PC-3 (cell line): ENCODE measurements at regions not wholly inside any gene's neighbourhood (a gene's known extent, or its start where the extent isn't known, plus 50 kb on each side); places are given as distances from the start of the nearest gene placed in this dataset.

Experiments used
- CTCF ChIP-seq: fragments of 300-600 bp; sonication (generic); conservative IDR thresholded peaks from 2 replicates; pipeline ENCODE4 v1.5.1; 2017; ENCODE audit warnings: antibody characterized with exemption, low read depth, mild to moderate bottlenecking, low read length
- EZH2phosphoT487 ChIP-seq: fragments of 300-600 bp; sonication (generic); IDR thresholded peaks from 2 replicates; pipeline ENCODE4 v1.6.1; 2018; ENCODE audit warnings: mild to moderate bottlenecking, antibody characterized with exemption, low read length, borderline replicate concordance

- no peak for TF ChIP-seq CTCF
- no peak for TF ChIP-seq EZH2phosphoT487
These were observed 241.7 kb upstream of the CDH8 start for GRCh38 chr16:62277942-62278341.
